Subcutaneous adipose tissue (tissue), 1 donor: ENCODE measurements at regions not wholly inside any gene's neighbourhood (a gene's known extent, or its start where the extent isn't known, plus 50 kb on each side); places are given as distances from the start of the nearest gene placed in this dataset.

Experiments
- CTCF ChIP-seq: fragments of 450-650 bp; IDR thresholded peaks from one replicate; pipeline ENCODE4 v1.5.1; 2016; ENCODE audit warnings: low read depth, mild to moderate bottlenecking, control low read depth, antibody characterized with exemption, moderate library complexity

- TF ChIP-seq CTCF, result no peak
Measured at GRCh38 chr3:63130625-63131024, 147.5 kb upstream of the SYNPR start.

DNA sequence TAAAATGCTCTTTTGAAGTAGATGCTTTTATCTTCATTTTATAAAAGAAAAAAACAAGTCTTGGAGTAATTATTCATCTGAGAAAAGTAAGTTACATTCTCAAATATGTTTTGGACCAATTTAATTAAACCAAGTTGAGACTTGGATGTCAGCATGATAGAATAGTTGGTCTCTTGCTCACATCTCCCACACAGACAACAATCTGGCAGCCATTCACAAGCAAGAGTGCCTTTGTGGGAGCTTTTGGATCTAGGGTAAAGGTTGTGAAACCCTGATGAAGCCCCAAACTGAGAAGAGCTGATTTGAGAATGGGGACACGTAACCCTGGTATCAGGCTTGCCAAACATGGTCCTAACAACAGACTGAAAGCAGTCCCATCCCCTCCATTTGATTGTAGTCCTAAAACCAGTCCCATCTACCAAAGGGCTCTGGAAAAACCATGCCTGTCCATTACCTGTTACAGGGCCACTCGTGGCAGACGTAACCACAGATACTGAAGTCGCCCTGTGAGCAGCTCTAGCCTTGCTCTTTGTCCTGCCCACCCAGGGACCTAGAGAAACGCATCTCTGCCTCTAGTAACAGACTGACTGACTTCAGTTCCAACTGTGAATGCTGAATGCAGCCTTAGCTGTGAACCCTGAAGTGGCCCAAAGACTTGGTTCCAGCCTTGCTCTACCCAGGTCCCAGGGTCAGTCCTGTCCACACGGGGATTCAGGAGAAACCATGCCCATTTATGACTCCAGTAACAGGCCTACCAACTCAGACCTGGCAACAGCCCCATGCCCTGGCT lies 145.5 kb upstream of the SYNPR start:
- TF ChIP-seq CTCF, result no peak

GRCh38 chr3:63135367-63135766 lies 142.7 kb upstream of the SYNPR start:
- TF ChIP-seq CTCF, result no peak

GRCh38 chr3:63142681-63143080 lies 135.4 kb upstream of the SYNPR start:
- TF ChIP-seq CTCF, result no peak

DNA sequence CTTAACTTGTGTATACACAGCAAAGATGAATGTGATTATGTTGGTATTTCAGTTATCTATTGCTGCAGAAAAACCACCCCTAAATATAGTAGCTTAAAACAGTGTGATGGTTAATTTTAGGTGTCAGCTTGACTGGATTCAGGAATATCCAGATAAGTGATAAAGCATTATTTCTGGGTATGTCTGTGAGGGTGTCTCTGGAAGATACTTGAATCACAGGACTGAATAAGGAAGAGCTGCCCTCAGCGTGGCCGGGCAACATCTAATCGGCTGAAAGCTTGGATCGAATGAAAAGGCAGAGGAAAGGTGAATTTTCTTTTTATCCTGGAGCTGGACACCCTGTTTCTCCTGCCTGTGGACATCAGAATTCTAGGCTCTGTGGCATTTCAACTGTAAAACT lies 132.0 kb upstream of the SYNPR start:
- TF ChIP-seq CTCF, result no peak

DNA sequence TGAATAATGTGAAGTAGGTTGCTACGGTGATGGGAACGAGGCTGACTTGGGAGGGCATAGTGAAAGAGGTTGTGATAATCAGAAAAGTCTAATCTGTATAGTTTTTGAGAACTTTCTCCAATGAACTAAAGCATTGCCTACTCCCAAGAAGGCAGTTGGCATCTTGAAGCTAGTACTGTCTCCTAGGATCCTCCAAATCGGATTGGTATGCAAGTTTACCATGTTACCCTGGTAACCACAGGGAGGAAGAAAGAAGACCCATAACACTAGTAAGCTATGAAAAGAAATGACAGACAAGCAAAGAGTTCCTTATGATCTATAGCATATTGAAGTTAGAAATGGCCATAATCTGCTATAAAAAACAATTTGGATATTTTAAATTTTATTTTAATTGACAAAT lies 127.2 kb upstream of the SYNPR start:
- no peak for TF ChIP-seq CTCF

DNA sequence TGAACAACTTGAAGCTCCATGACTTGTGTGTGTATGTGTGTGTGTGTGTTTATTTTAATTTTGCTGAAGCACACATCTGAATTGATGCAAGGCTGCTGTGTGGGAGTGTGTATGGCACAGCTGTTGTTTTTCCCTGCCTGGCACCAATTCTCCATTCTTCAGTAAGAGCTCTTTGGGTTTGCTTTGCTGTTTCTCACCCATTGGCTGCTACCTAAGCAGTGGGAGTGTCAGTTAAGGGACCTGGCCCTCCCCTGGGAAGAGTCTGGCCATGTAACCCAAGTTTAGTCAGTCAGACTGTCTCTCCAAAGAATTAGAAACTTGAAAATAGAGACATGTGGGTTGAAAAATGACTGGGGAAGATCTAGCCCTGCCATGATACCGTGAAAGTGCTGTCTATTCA lies 126.2 kb upstream of the SYNPR start:
- TF ChIP-seq CTCF, result no peak
